Adrenal gland (tissue), 9 donors: ENCODE measurements at regions not wholly inside any gene's neighbourhood (a gene's known extent, or its start where the extent isn't known, plus 50 kb on each side); places are given as distances from the start of the nearest gene placed in this dataset.

Source experiments
- DNase-seq, 7 donors: peaks; one replicate each; pipeline ENCODE4 v3.0.0-alpha.2; 2019 to 2020
- H3K27ac ChIP-seq, 5 donors: fragments of 200-600 bp; sonication (generic) in 4 of 5; 1 replicate in 3 of 5; 2 replicates in 2 of 5; pipeline versions ENCODE4 v1.5.1 to v1.8.0; 2016 to 2020; ENCODE audit warnings: mild to moderate bottlenecking in 1 of 5
- H3K27me3 ChIP-seq: fragments of 200-600 bp; 2 replicates; pipeline ENCODE4 v1.8.0; 2021
- H3K36me3 ChIP-seq, 2 donors: fragments of 200-600 bp; replicated peaks in 1 of 2; 1 replicate in 1 of 2; 2 replicates in 1 of 2; pipeline versions ENCODE4 v1.5.1 to v1.8.0; 2018 to 2022
- H3K4me1 ChIP-seq, 2 donors: fragments of 200-600 bp; replicated peaks in 1 of 2; 1 replicate in 1 of 2; 2 replicates in 1 of 2; pipeline versions ENCODE4 v1.5.1 to v1.8.0; 2018 to 2021
- H3K4me3 ChIP-seq, 4 donors: fragments of 200-600 bp; sonication (generic) in 3 of 4; one replicate each; pipeline ENCODE4 v1.5.1; 2016 to 2018
- H3K9me3 ChIP-seq, 3 donors: fragments of 200-600 bp; sonication (generic) in 1 of 3; replicated peaks in 1 of 3; 1 replicate in 2 of 3; 2 replicates in 1 of 3; pipeline versions ENCODE4 v1.5.1 to v1.8.0; 2016 to 2021
- CTCF ChIP-seq, 6 experiments: fragments of 450-650 bp in 4 of 6; fragments of 200-600 bp in 2 of 6; sonication (generic) in 1 of 6; IDR thresholded peaks; 1 replicate in 5 of 6; 2 replicates in 1 of 6; pipeline versions ENCODE4 v1.5.1 to v1.8.0; 2016 to 2021; ENCODE audit warnings: antibody characterized with exemption in 6 of 6, mild to moderate bottlenecking in 2 of 6, moderate library complexity in 1 of 6
- POLR2A ChIP-seq, 2 donors: fragments of 450-650 bp; IDR thresholded peaks; one replicate each; pipeline ENCODE4 v1.6.1; 2017; ENCODE audit warnings: antibody characterized with exemption in 2 of 2, mild to moderate bottlenecking in 2 of 2, moderate library complexity in 1 of 2
- WGBS, 4 donors: extraction: QIAGEN DNeasy Blood & Tissue Kit in 2 of 4; methylation state at CpG; one replicate each; pipeline versions ENCODE4 v1.1.5 to v1.1.7; 2013 to 2017; 5-methylcytosine and 5-hydroxymethylcytosine counted together
- intact Hi-C, 2 donors: fragments of 100-400 bp; cut with DNase I; formaldehyde crosslinking; loops; one replicate each; pipeline versions ENCODE4 v1.14.1 to v1.15.0; 2022 to 2023
- donor health status: healthy with polysubstance abuse.
- donor health status: Bipolar disorder and iron deficiency.
- donor health status: DM: yes; HTN: yes; CAD: no.
- donor health status: DM: no; HTN: no; CAD: no.
- donor health status: DM: no; HTN: no; CAD: no.

GRCh38 chr14:34232790-34233189, 229.2 kb downstream of the SPTSSA start:
- H3K27ac ChIP-seq = no peak overlapping the region
- TF ChIP-seq POLR2A (IDR thresholded peaks at IDR 0.05) = no peak
- no peak for TF ChIP-seq CTCF (IDR thresholded peaks at IDR 0.05)
- H3K4me3 ChIP-seq = no peak overlapping the region
- intact Hi-C loops = loop anchor here in 1 of 2 donors (10.0 kb wide), 1 partner anchor 388 kb away; no protein-coding TSS in a partner anchor
- H3K36me3 ChIP-seq = no peaks in the 10 kb centered on the region
- no peak for DNase-seq
- no peaks in the 10 kb centered on the region for H3K4me1 ChIP-seq
- no peaks in the 10 kb centered on the region for H3K27me3 ChIP-seq
- WGBS, 4 donors = 78 to 87% (median 82%) methylated on average over 2 of the region's 2 CpGs
- H3K9me3 ChIP-seq = no peaks in the 10 kb centered on the region

GRCh38 chr14:34231626-34232025, 230.4 kb downstream of the SPTSSA start:
- 63 to 82% (median 78%) methylated on average over 5 of the region's 5 CpGs for WGBS, 4 donors
- Histone ChIP-seq H3K4me1 (no peaks in the 10 kb centered on the region), H3K4me3 (no peak overlapping the region), H3K27me3 (no peaks in the 10 kb centered on the region), H3K36me3 (no peaks in the 10 kb centered on the region), H3K9me3 (no peaks in the 10 kb centered on the region), H3K27ac (no peak overlapping the region)
- DNase-seq = no peak
- intact Hi-C loops = loop anchor here in 1 of 2 donors (10.0 kb wide), 1 partner anchor 387 kb away; no protein-coding TSS in a partner anchor
- TF ChIP-seq POLR2A (IDR thresholded peaks at IDR 0.05) (no peak), CTCF (IDR thresholded peaks at IDR 0.05) (no peak)

GRCh38 chr14:34229140-34229539, 232.9 kb downstream of the SPTSSA start:
- H3K36me3 ChIP-seq = no peaks in the 10 kb centered on the region
- intact Hi-C loops = loop anchor here in 1 of 2 donors (2.0 kb wide), 1 partner anchor 390 kb away; no protein-coding TSS in a partner anchor
- TF ChIP-seq CTCF (IDR thresholded peaks at IDR 0.05) (no peak), POLR2A (IDR thresholded peaks at IDR 0.05) (no peak)
- no peaks in the 10 kb centered on the region for H3K27me3 ChIP-seq
- H3K27ac ChIP-seq = no peak overlapping the region
- no peaks in the 10 kb centered on the region for H3K9me3 ChIP-seq
- WGBS, 4 donors = 79 to 94% (median 85%) methylated on average over 5 to 7 of the region's 7 CpGs
- no peak for DNase-seq
- no peaks in the 10 kb centered on the region for H3K4me1 ChIP-seq
- no peak overlapping the region for H3K4me3 ChIP-seq

- no peaks in the 10 kb centered on the region for H3K27me3 ChIP-seq
- DNase-seq = no peak
- H3K4me1 ChIP-seq = no peaks in the 10 kb centered on the region
- H3K27ac ChIP-seq = no peak overlapping the region
- WGBS, 4 donors = 56 to 80% (median 67%) methylated on average over 2 to 5 of the region's 5 CpGs
- intact Hi-C loops = loop anchor here in 1 of 2 donors (2.0 kb wide), 1 partner anchor 390 kb away; no protein-coding TSS in a partner anchor
- no peaks in the 10 kb centered on the region for H3K9me3 ChIP-seq
- no peak overlapping the region for H3K4me3 ChIP-seq
- TF ChIP-seq CTCF (IDR thresholded peaks at IDR 0.05) (no peak), POLR2A (IDR thresholded peaks at IDR 0.05) (no peak)
- no peaks in the 10 kb centered on the region for H3K36me3 ChIP-seq
Observed at GRCh38 chr14:34228650-34228976, 233.4 kb downstream of the SPTSSA start.
